DND-41 (cell line): ENCODE measurements at regions not wholly inside any gene's neighbourhood (a gene's known extent, or its start where the extent isn't known, plus 50 kb on each side); places are given as distances from the start of the nearest gene placed in this dataset.

Source experiments
- EZH2 ChIP-seq: IDR thresholded peaks from 3 replicates; pipeline ENCODE4 v1.6.1; 2012; ENCODE audit warnings: borderline replicate concordance, low read depth, mild to moderate bottlenecking, moderate library complexity, low read length, inconsistent platforms; ENCODE audit not compliant: severe bottlenecking
- TF ChIP-seq, protein P1 (sequence below): IDR thresholded peaks from 2 replicates; pipeline ENCODE4 v1.5.1; 2012; ENCODE audit warnings: borderline replicate concordance, low read length, moderate library complexity, mild to moderate bottlenecking; ENCODE audit not compliant: poor library complexity, severe bottlenecking; ENCODE audit errors: extremely low read depth

DNA sequence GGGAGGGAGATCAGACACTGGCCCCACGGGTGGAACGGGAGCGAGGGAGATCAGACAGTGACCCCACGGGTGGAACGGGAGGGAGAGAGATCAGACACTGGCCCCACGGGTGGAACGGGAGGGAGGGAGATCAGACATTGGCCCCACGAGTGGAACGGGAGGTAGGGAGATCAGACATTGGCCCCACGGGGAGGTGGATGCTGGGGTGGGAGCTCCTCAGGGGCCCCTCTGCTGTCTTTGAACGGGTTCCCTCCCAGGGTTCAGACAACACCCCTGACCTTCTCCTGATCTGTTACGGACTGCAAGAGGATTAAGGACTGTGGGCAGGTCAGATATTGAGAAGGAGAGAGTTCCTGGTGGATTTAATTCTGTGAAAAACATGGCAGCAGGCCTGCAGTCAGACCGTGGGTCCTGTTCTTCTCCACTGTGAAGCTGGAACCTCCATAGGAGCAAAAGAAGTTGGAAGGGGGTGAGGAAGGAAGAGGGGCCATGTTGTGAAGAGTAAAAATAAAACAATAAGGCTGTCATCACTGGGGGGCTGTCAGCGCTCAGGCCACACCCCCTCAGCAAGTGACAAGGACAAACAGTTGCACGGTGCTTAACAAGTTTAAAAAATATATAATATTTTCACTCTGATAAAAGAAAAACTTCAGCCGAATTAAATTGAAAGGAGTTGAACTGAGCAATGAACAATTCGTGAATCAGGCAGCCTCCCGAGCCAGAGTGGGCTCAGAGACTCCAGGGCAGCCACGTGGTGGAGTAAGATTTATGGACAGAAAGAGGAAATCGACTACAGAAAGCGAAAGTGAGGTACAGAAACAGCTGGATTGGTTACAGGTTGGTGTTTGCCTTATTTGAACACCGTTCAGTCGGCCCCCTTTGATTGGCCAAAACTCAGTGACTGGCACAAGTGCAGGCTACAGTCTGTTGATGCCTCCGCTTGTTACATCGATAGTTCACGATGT, 348.7 kb upstream of the TNRC6C start:
- TF ChIP-seq EZH2, result no peak
- TF ChIP-seq, protein P1, sequence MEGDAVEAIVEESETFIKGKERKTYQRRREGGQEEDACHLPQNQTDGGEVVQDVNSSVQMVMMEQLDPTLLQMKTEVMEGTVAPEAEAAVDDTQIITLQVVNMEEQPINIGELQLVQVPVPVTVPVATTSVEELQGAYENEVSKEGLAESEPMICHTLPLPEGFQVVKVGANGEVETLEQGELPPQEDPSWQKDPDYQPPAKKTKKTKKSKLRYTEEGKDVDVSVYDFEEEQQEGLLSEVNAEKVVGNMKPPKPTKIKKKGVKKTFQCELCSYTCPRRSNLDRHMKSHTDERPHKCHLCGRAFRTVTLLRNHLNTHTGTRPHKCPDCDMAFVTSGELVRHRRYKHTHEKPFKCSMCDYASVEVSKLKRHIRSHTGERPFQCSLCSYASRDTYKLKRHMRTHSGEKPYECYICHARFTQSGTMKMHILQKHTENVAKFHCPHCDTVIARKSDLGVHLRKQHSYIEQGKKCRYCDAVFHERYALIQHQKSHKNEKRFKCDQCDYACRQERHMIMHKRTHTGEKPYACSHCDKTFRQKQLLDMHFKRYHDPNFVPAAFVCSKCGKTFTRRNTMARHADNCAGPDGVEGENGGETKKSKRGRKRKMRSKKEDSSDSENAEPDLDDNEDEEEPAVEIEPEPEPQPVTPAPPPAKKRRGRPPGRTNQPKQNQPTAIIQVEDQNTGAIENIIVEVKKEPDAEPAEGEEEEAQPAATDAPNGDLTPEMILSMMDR, result no peak
